Bronchial epithelial cell (primary cell): ENCODE measurements at regions not wholly inside any gene's neighbourhood (a gene's known extent, or its start where the extent isn't known, plus 50 kb on each side); places are given as distances from the start of the nearest gene placed in this dataset.

Source experiments
- DNase-seq: peaks from one replicate; pipeline ENCODE4 v3.0.0-alpha.2; 2010; ENCODE audit warnings: low read depth
- FAIRE-seq: peaks from 2 replicates; lab custom pipeline; 2011; peaks lifted over from hg19 to GRCh38; lab: Jason Lieb, UNC
- H3K27me3 ChIP-seq: 2 replicates; pipeline ENCODE4 v1.5.1; 2011; ENCODE audit warnings: low read length; ENCODE audit not compliant: control insufficient read depth, insufficient read depth
- H3K36me3 ChIP-seq: 2 replicates; pipeline ENCODE4 v1.5.1; 2011; ENCODE audit warnings: low read length; ENCODE audit not compliant: control insufficient read depth, insufficient read depth
- H3K4me3 ChIP-seq: 2 replicates; pipeline ENCODE4 v1.5.1; 2011; ENCODE audit warnings: mild to moderate bottlenecking, low read depth, low read length, control low read depth
- CTCF ChIP-seq: IDR thresholded peaks from 2 replicates; pipeline ENCODE4 v1.5.1; 2011; ENCODE audit warnings: mild to moderate bottlenecking, moderate library complexity, low read length, control low read depth, inconsistent platforms; ENCODE audit not compliant: insufficient read depth, severe bottlenecking

- no peaks in the 10 kb centered on the region for H3K36me3 ChIP-seq
- TF ChIP-seq CTCF = no peak
- FAIRE-seq (no peak), DNase-seq (no peak)
- H3K27me3 ChIP-seq = no peaks in the 10 kb centered on the region
- no peak overlapping the region for H3K4me3 ChIP-seq
These were observed 174.4 kb upstream of the THBS1 start for GRCh38 chr15:39406485-39406884.

GRCh38 chr15:39407116-39407515, 173.8 kb upstream of the THBS1 start:
- FAIRE-seq = no peak
- DNase-seq = no peak
- Histone ChIP-seq H3K27me3 (no peaks in the 10 kb centered on the region), H3K4me3 (no peak overlapping the region), H3K36me3 (no peaks in the 10 kb centered on the region)
- no peak for TF ChIP-seq CTCF

DNA sequence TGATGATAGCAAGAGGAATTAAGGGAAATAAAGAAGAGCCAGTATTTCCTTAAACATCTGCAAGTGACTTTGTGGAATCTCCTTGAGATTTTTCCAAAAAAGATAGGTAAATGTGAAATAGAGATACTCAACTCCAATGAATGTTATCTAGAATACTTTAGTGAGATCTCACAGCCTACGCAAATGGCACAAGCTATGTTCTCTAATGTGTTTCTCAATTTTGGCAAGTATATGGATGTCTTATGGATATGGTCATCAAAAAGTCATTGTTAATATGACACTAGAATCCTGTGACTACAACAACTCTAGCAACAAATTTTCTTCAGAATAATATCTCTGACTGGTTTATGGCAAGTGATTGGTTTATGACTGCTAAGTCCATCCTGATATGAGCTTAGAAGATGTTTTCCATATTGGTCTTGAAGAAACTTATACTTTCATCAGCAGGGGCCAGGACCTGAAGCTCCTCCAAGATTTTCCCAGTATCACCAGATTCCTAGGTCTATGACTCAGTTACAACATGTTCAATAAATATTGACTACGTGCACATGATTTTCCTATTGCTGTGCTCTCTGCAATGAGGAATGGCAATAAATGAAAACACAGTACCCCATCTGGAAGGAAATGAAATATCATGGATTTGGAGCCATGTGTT, 170.9 kb upstream of the THBS1 start:
- Histone ChIP-seq H3K36me3 (no peaks in the 10 kb centered on the region), H3K4me3 (no peak overlapping the region), H3K27me3 (no peaks in the 10 kb centered on the region)
- no peak for FAIRE-seq
- no peak for DNase-seq
- no peak for TF ChIP-seq CTCF

- Histone ChIP-seq H3K4me3 (no peak overlapping the region), H3K36me3 (no peaks in the 10 kb centered on the region), H3K27me3 (no peaks in the 10 kb centered on the region)
- peak; percentile 77 for DNase-seq
- no peak for TF ChIP-seq CTCF
- peak; percentile 88 for FAIRE-seq
These were observed 169.5 kb upstream of the THBS1 start for GRCh38 chr15:39411102-39411989.

DNA sequence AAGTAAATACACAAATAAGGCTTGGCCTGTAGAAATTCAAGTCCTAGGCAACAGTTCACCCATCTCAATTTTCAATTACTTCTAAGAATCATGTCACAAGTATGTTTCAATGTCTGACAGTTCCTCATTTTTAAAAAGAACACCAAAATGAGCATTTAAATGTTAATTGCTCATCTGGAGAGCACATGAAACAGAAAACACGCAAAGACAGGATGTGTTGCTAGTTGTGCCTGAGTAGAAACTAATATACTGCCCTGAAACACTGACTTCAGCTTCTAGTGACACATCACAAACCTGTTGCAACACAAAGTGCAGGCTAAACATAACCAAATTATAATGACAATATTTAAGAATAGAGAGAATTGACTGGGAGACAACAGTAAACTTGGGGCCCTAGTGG, 167.3 kb upstream of the THBS1 start:
- DNase-seq (peak; percentile 48), FAIRE-seq (no peak)
- Histone ChIP-seq H3K36me3 (no peaks in the 10 kb centered on the region), H3K27me3 (no peaks in the 10 kb centered on the region), H3K4me3 (no peak overlapping the region)
- TF ChIP-seq CTCF = no peak
